ENCODE measurements at regions not wholly inside any gene's neighbourhood (a gene's known extent, or its start where the extent isn't known, plus 50 kb on each side); places are given as distances from the start of the nearest gene placed in this dataset.

DNA sequence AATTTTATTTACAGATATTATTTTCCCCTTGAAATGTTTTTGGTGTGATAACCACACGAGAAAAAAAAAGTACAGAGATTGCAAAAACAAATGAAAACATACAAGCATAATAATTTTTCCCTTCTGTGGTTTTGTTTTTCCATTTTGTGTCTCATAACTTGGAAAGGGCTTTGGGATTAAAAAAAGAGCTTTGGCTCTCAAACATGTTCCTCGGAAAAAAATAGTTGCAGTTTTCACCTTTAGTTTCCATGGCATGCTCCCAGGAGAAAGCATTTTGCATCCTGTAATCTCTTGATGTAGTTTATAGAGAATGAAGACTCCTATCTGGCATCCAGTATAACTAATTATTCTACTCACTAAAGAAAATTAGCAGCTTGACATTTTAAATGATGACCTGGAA lies 362.1 kb upstream of the PDGFD start:
- Histone ChIP-seq H3K4me1 (ENCODE audit: control insufficient read depth, insufficient read depth, low read length) (no peaks in the 10 kb centered on the region), H3K4me3 (ENCODE audit: low read depth, low read length) (no peak overlapping the region), H3K9me3 (ENCODE audit: control insufficient read depth, insufficient read depth, low read depth, low read length) (no peaks in the 10 kb centered on the region), H3K27ac (ENCODE audit: extremely low read depth, low read depth, low read length) (no peak overlapping the region), H3K36me3 (ENCODE audit: control insufficient read depth in 2 of 2, insufficient read depth in 1 of 2, low read length in 2 of 2) (no peaks in the 10 kb centered on the region)
- TF ChIP-seq HOXC10 (CRISPR knock-in tag; IDR thresholded peaks at IDR 0.05) (no peak), ZNF560 (tag by site-specific recombination; IDR thresholded peaks at IDR 0.05; ENCODE audit: borderline replicate concordance) (no peak), ZNF416 (tag by site-specific recombination; IDR thresholded peaks at IDR 0.05) (no peak), ZNF169 (tag by site-specific recombination; IDR thresholded peaks at IDR 0.05) (no peak), WT1 (tag by site-specific recombination; IDR thresholded peaks at IDR 0.05) (no peak), ZXDB (tag by site-specific recombination; IDR thresholded peaks at IDR 0.05) (no peak)
- TF ChIP-seq, protein P1, sequence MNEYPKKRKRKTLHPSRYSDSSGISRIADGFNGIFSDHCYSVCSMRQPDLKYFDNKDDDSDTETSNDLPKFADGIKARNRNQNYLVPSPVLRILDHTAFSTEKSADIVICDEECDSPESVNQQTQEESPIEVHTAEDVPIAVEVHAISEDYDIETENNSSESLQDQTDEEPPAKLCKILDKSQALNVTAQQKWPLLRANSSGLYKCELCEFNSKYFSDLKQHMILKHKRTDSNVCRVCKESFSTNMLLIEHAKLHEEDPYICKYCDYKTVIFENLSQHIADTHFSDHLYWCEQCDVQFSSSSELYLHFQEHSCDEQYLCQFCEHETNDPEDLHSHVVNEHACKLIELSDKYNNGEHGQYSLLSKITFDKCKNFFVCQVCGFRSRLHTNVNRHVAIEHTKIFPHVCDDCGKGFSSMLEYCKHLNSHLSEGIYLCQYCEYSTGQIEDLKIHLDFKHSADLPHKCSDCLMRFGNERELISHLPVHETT (tag by site-specific recombination; IDR thresholded peaks at IDR 0.05): no peak
- TF ChIP-seq, protein P2, sequence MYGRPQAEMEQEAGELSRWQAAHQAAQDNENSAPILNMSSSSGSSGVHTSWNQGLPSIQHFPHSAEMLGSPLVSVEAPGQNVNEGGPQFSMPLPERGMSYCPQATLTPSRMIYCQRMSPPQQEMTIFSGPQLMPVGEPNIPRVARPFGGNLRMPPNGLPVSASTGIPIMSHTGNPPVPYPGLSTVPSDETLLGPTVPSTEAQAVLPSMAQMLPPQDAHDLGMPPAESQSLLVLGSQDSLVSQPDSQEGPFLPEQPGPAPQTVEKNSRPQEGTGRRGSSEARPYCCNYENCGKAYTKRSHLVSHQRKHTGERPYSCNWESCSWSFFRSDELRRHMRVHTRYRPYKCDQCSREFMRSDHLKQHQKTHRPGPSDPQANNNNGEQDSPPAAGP (tag by site-specific recombination; IDR thresholded peaks at IDR 0.05): no peak
- TF ChIP-seq, protein P3, sequence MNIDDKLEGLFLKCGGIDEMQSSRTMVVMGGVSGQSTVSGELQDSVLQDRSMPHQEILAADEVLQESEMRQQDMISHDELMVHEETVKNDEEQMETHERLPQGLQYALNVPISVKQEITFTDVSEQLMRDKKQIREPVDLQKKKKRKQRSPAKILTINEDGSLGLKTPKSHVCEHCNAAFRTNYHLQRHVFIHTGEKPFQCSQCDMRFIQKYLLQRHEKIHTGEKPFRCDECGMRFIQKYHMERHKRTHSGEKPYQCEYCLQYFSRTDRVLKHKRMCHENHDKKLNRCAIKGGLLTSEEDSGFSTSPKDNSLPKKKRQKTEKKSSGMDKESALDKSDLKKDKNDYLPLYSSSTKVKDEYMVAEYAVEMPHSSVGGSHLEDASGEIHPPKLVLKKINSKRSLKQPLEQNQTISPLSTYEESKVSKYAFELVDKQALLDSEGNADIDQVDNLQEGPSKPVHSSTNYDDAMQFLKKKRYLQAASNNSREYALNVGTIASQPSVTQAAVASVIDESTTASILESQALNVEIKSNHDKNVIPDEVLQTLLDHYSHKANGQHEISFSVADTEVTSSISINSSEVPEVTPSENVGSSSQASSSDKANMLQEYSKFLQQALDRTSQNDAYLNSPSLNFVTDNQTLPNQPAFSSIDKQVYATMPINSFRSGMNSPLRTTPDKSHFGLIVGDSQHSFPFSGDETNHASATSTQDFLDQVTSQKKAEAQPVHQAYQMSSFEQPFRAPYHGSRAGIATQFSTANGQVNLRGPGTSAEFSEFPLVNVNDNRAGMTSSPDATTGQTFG (tag by site-specific recombination; IDR thresholded peaks at IDR 0.05; ENCODE audit: borderline replicate concordance): no peak
- ChIA-PET CTCF (no interaction called here), POLR2A (no interaction called here)

DNA sequence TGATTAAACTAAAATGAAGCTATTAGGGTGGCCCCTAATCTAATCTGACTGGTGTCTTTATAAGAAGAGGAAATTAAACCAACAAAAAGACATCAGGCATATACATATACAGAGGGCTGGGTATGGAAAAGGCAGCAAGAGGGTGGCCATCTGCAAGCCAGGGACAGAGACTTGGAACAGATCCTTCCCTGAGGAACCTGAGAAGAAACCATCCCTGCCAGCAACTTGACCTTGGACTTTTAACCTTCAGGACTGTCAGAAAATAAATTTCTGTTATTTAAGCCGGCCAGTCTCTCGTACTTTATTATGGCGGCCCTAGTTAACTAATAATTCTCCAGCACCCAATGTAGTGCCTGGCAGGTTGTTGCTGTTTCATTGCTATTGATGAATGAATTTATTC lies 361.5 kb upstream of the PDGFD start:
- Histone ChIP-seq H3K27ac (ENCODE audit: extremely low read depth, low read depth, low read length) (no peak overlapping the region), H3K9me3 (ENCODE audit: control insufficient read depth, insufficient read depth, low read depth, low read length) (no peaks in the 10 kb centered on the region), H3K4me3 (ENCODE audit: low read depth, low read length) (no peak overlapping the region), H3K36me3 (ENCODE audit: control insufficient read depth in 2 of 2, insufficient read depth in 1 of 2, low read length in 2 of 2) (no peaks in the 10 kb centered on the region), H3K4me1 (ENCODE audit: control insufficient read depth, insufficient read depth, low read length) (no peaks in the 10 kb centered on the region)
- CTCF ChIA-PET: no interaction called here
- POLR2A ChIA-PET: no interaction called here
- TF ChIP-seq, protein P4, sequence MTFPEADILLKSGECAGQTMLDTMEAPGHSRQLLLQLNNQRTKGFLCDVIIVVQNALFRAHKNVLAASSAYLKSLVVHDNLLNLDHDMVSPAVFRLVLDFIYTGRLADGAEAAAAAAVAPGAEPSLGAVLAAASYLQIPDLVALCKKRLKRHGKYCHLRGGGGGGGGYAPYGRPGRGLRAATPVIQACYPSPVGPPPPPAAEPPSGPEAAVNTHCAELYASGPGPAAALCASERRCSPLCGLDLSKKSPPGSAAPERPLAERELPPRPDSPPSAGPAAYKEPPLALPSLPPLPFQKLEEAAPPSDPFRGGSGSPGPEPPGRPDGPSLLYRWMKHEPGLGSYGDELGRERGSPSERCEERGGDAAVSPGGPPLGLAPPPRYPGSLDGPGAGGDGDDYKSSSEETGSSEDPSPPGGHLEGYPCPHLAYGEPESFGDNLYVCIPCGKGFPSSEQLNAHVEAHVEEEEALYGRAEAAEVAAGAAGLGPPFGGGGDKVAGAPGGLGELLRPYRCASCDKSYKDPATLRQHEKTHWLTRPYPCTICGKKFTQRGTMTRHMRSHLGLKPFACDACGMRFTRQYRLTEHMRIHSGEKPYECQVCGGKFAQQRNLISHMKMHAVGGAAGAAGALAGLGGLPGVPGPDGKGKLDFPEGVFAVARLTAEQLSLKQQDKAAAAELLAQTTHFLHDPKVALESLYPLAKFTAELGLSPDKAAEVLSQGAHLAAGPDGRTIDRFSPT (tag by site-specific recombination; IDR thresholded peaks at IDR 0.05): no peak
- no peak for TF ChIP-seq ZNF214 (tag by site-specific recombination; IDR thresholded peaks at IDR 0.05; ENCODE audit: borderline replicate concordance)
- no peak for TF ChIP-seq ZNF184 (tag by site-specific recombination; IDR thresholded peaks at IDR 0.05)
- no peak for TF ChIP-seq ZNF433 (tag by site-specific recombination; IDR thresholded peaks at IDR 0.05; ENCODE audit: low read depth)
- TF ChIP-seq KLF1 (tag by site-specific recombination; IDR thresholded peaks at IDR 0.05): no peak
- no peak for TF ChIP-seq ZNF133 (tag by site-specific recombination; IDR thresholded peaks at IDR 0.05)
- TF ChIP-seq BCL11B (tag by site-specific recombination; IDR thresholded peaks at IDR 0.05; ENCODE audit: low read depth): no peak
- TF ChIP-seq, protein P2 (tag by site-specific recombination; IDR thresholded peaks at IDR 0.05): no peak
- TF ChIP-seq, protein P5, sequence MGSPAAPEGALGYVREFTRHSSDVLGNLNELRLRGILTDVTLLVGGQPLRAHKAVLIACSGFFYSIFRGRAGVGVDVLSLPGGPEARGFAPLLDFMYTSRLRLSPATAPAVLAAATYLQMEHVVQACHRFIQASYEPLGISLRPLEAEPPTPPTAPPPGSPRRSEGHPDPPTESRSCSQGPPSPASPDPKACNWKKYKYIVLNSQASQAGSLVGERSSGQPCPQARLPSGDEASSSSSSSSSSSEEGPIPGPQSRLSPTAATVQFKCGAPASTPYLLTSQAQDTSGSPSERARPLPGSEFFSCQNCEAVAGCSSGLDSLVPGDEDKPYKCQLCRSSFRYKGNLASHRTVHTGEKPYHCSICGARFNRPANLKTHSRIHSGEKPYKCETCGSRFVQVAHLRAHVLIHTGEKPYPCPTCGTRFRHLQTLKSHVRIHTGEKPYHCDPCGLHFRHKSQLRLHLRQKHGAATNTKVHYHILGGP (tag by site-specific recombination; IDR thresholded peaks at IDR 0.05): no peak
- no peak for TF ChIP-seq ZNF654 (tag by site-specific recombination; IDR thresholded peaks at IDR 0.05; ENCODE audit: low read depth)
- TF ChIP-seq ZNF394 (tag by site-specific recombination; IDR thresholded peaks at IDR 0.05; ENCODE audit: borderline replicate concordance): no peak
- no peak for TF ChIP-seq ZSCAN30 (tag by site-specific recombination; IDR thresholded peaks at IDR 0.05)
- no peak for TF ChIP-seq ZNF211 (tag by site-specific recombination; IDR thresholded peaks at IDR 0.05; ENCODE audit: low read depth)
- TF ChIP-seq, protein P6, sequence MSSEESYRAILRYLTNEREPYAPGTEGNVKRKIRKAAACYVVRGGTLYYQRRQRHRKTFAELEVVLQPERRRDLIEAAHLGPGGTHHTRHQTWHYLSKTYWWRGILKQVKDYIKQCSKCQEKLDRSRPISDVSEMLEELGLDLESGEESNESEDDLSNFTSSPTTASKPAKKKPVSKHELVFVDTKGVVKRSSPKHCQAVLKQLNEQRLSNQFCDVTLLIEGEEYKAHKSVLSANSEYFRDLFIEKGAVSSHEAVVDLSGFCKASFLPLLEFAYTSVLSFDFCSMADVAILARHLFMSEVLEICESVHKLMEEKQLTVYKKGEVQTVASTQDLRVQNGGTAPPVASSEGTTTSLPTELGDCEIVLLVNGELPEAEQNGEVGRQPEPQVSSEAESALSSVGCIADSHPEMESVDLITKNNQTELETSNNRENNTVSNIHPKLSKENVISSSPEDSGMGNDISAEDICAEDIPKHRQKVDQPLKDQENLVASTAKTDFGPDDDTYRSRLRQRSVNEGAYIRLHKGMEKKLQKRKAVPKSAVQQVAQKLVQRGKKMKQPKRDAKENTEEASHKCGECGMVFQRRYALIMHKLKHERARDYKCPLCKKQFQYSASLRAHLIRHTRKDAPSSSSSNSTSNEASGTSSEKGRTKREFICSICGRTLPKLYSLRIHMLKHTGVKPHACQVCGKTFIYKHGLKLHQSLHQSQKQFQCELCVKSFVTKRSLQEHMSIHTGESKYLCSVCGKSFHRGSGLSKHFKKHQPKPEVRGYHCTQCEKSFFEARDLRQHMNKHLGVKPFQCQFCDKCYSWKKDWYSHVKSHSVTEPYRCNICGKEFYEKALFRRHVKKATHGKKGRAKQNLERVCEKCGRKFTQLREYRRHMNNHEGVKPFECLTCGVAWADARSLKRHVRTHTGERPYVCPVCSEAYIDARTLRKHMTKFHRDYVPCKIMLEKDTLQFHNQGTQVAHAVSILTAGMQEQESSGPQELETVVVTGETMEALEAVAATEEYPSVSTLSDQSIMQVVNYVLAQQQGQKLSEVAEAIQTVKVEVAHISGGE (tag by site-specific recombination; conservative IDR thresholded peaks at IDR 0.05; ENCODE audit: low read depth): no peak

Data from HEK293 (cell line).